WTC11 (cell line): ENCODE measurements at regions not wholly inside any gene's neighbourhood (a gene's known extent, or its start where the extent isn't known, plus 50 kb on each side); places are given as distances from the start of the nearest gene placed in this dataset.

Source experiments
- ATAC-seq: fragments of 200-7000 bp; cut with Tn5 transposase; 2 replicates; pipeline ENCODE4 v1.10.0; 2021; ENCODE audit warnings: mild to moderate bottlenecking, moderate library complexity
- CTCF ChIA-PET: fragments of 300-600 bp; sonication (Branson Sonifier 250); formaldehyde crosslinking; loops from one replicate; lab custom pipeline; 2021; ENCODE audit warnings: antibody characterized with exemption; lab: Charles Lee
- POLR2A ChIA-PET: fragments of 350-600 bp; sonication (Branson Sonifier 250); formaldehyde crosslinking; loops from one replicate; lab custom pipeline; 2021; ENCODE audit warnings: antibody characterized with exemption; lab: Charles Lee
- DNase-seq: peaks from one replicate; pipeline ENCODE4 v3.0.0; 2021; ENCODE audit warnings: low spot score
- H3K27ac Mint-ChIP-seq: 2 replicates; pipeline ENCODE4 v1.8.0; 2021; ENCODE audit warnings: mixed read lengths
- H3K27me3 Mint-ChIP-seq: 2 replicates; pipeline ENCODE4 v1.8.0; 2021; ENCODE audit warnings: low read depth, mild to moderate bottlenecking, moderate library complexity, mixed read lengths
- H3K36me3 Mint-ChIP-seq: 2 replicates; pipeline ENCODE4 v1.8.0; 2021; ENCODE audit warnings: mixed read lengths
- H3K4me1 Mint-ChIP-seq: 2 replicates; pipeline ENCODE4 v1.8.0; 2022; ENCODE audit warnings: mixed read lengths
- H3K4me3 Mint-ChIP-seq: 2 replicates; pipeline ENCODE4 v1.8.0; 2021; ENCODE audit warnings: mild to moderate bottlenecking, moderate library complexity, mixed read lengths
- H3K9me3 Mint-ChIP-seq: 2 replicates; pipeline ENCODE4 v1.8.0; 2021; ENCODE audit warnings: mixed read lengths
- ATF2 ChIP-seq: sonication (generic); formaldehyde crosslinking; IDR thresholded peaks from 2 replicates; pipeline ENCODE4 v1.8.1; 2022; ENCODE audit warnings: low read depth, missing genetic modification reagents, borderline replicate concordance
- CBFB ChIP-seq: sonication (generic); formaldehyde crosslinking; IDR thresholded peaks from 2 replicates; pipeline ENCODE4 v1.8.1; 2022; ENCODE audit warnings: mild to moderate bottlenecking, low read depth, missing genetic modification reagents
- CREM ChIP-seq: sonication (generic); formaldehyde crosslinking; IDR thresholded peaks from 2 replicates; pipeline ENCODE4 v1.8.1; 2022; ENCODE audit warnings: mild to moderate bottlenecking, missing genetic modification reagents, moderate library complexity
- E2F5 ChIP-seq: sonication (generic); formaldehyde crosslinking; IDR thresholded peaks from 2 replicates; pipeline ENCODE4 v1.8.1; 2022; ENCODE audit warnings: mild to moderate bottlenecking, moderate library complexity, missing genetic modification reagents
- FOXK1 ChIP-seq: sonication (generic); formaldehyde crosslinking; IDR thresholded peaks from 2 replicates; pipeline ENCODE4 v1.8.0; 2022; ENCODE audit warnings: mild to moderate bottlenecking, moderate library complexity, missing genetic modification reagents
- GRHL2 ChIP-seq: fragments of 250-450 bp; sonication (Bioruptor Pico); IDR thresholded peaks from 2 replicates; pipeline ENCODE4 v1.8.0; 2022; ENCODE audit warnings: mild to moderate bottlenecking, moderate library complexity; ENCODE audit not compliant: insufficient replicate concordance, severe bottlenecking
- IRF2 ChIP-seq: sonication (generic); formaldehyde crosslinking; IDR thresholded peaks from 2 replicates; pipeline ENCODE4 v1.8.0; 2022; ENCODE audit warnings: low read depth, missing genetic modification reagents, borderline replicate concordance
- MYBL2 ChIP-seq: sonication (generic); formaldehyde crosslinking; IDR thresholded peaks from 2 replicates; pipeline ENCODE4 v1.8.1; 2023; ENCODE audit warnings: mild to moderate bottlenecking, moderate library complexity, missing genetic modification reagents
- NR3C1 ChIP-seq: sonication (generic); formaldehyde crosslinking; conservative IDR thresholded peaks from 2 replicates; pipeline ENCODE4 v1.8.1; 2023; ENCODE audit warnings: low read depth, mild to moderate bottlenecking, missing genetic modification reagents
- SOX15 ChIP-seq: fragments of 250-450 bp; sonication (Bioruptor Pico); IDR thresholded peaks from 2 replicates; pipeline ENCODE4 v1.9.0; 2021; ENCODE audit warnings: mild to moderate bottlenecking
- SP1 ChIP-seq: sonication (generic); formaldehyde crosslinking; conservative IDR thresholded peaks from 2 replicates; pipeline ENCODE4 v1.8.1; 2022; ENCODE audit warnings: missing genetic modification reagents
- STAT6 ChIP-seq: sonication (generic); formaldehyde crosslinking; conservative IDR thresholded peaks from 2 replicates; pipeline ENCODE4 v1.8.1; 2023; ENCODE audit warnings: mild to moderate bottlenecking, low read depth, missing genetic modification reagents, moderate library complexity
- ZNF121 ChIP-seq: sonication (generic); formaldehyde crosslinking; IDR thresholded peaks from 2 replicates; pipeline ENCODE4 v1.8.0; 2023; ENCODE audit warnings: missing genetic modification reagents
- ZNF532 ChIP-seq: fragments of 250-450 bp; sonication (Bioruptor Pico); IDR thresholded peaks from 2 replicates; pipeline ENCODE4 v1.9.0; 2021; ENCODE audit warnings: mild to moderate bottlenecking, borderline replicate concordance
- ZSCAN18 ChIP-seq: fragments of 250-450 bp; sonication (Bioruptor Pico); IDR thresholded peaks from 2 replicates; pipeline ENCODE4 v2.1.2; 2022; ENCODE audit warnings: mild to moderate bottlenecking, moderate library complexity
- TF ChIP-seq, protein P1 (sequence below): sonication (generic); formaldehyde crosslinking; IDR thresholded peaks from 2 replicates; pipeline ENCODE4 v1.8.1; 2023; ENCODE audit warnings: mild to moderate bottlenecking, missing genetic modification reagents
- TF ChIP-seq, protein P2 (sequence below): sonication (generic); formaldehyde crosslinking; IDR thresholded peaks from 2 replicates; pipeline ENCODE4 v1.8.0; 2023; ENCODE audit warnings: missing genetic modification reagents
- TF ChIP-seq, protein P3 (sequence below): sonication (generic); formaldehyde crosslinking; IDR thresholded peaks from 2 replicates; pipeline ENCODE4 v1.8.1; 2023; ENCODE audit warnings: mild to moderate bottlenecking, missing genetic modification reagents, borderline replicate concordance
- TF ChIP-seq, protein P4 (sequence below): sonication (generic); formaldehyde crosslinking; conservative IDR thresholded peaks from 2 replicates; pipeline ENCODE4 v1.8.1; 2022; ENCODE audit warnings: mild to moderate bottlenecking, missing genetic modification reagents

GRCh38 chr9:90078988-90079421 lies 474.2 kb downstream of the GADD45G start:
- POLR2A ChIA-PET, result no interaction called here
- H3K9me3 Mint-ChIP-seq, result no peaks in the 10 kb centered on the region
- ATAC-seq (no peak), DNase-seq (no peak)
- H3K36me3 Mint-ChIP-seq, result no peaks in the 10 kb centered on the region
- CTCF ChIA-PET, result interaction anchor here (1.0 kb wide), 1 partner anchor 101 kb away, joined by 3 read pairs; no protein-coding TSS in a partner anchor
- H3K27ac Mint-ChIP-seq, result no peak overlapping the region
- no peak overlapping the region for H3K4me3 Mint-ChIP-seq
- no peaks in the 10 kb centered on the region; the same call in 1 of the 2 replicates for H3K27me3 Mint-ChIP-seq
- no peaks in the 10 kb centered on the region for H3K4me1 Mint-ChIP-seq
- TF ChIP-seq SOX15 (CRISPR knock-in tag), result no peak
- TF ChIP-seq SP1 (CRISPR knock-in tag), result no peak
- TF ChIP-seq, protein P1, sequence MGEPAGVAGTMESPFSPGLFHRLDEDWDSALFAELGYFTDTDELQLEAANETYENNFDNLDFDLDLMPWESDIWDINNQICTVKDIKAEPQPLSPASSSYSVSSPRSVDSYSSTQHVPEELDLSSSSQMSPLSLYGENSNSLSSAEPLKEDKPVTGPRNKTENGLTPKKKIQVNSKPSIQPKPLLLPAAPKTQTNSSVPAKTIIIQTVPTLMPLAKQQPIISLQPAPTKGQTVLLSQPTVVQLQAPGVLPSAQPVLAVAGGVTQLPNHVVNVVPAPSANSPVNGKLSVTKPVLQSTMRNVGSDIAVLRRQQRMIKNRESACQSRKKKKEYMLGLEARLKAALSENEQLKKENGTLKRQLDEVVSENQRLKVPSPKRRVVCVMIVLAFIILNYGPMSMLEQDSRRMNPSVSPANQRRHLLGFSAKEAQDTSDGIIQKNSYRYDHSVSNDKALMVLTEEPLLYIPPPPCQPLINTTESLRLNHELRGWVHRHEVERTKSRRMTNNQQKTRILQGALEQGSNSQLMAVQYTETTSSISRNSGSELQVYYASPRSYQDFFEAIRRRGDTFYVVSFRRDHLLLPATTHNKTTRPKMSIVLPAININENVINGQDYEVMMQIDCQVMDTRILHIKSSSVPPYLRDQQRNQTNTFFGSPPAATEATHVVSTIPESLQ (CRISPR knock-in tag), result no peak
- TF ChIP-seq ATF2, result no peak
- TF ChIP-seq, protein P2, sequence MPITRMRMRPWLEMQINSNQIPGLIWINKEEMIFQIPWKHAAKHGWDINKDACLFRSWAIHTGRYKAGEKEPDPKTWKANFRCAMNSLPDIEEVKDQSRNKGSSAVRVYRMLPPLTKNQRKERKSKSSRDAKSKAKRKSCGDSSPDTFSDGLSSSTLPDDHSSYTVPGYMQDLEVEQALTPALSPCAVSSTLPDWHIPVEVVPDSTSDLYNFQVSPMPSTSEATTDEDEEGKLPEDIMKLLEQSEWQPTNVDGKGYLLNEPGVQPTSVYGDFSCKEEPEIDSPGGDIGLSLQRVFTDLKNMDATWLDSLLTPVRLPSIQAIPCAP (CRISPR knock-in tag), result no peak
- no peak for TF ChIP-seq NR3C1
- no peak for TF ChIP-seq STAT6 (CRISPR knock-in tag)
- TF ChIP-seq CBFB (CRISPR knock-in tag), result no peak
- no peak for TF ChIP-seq ZSCAN18 (CRISPR knock-in tag)
- no peak for TF ChIP-seq FOXK1
- no peak for TF ChIP-seq GRHL2 (CRISPR knock-in tag)
- TF ChIP-seq, protein P3, sequence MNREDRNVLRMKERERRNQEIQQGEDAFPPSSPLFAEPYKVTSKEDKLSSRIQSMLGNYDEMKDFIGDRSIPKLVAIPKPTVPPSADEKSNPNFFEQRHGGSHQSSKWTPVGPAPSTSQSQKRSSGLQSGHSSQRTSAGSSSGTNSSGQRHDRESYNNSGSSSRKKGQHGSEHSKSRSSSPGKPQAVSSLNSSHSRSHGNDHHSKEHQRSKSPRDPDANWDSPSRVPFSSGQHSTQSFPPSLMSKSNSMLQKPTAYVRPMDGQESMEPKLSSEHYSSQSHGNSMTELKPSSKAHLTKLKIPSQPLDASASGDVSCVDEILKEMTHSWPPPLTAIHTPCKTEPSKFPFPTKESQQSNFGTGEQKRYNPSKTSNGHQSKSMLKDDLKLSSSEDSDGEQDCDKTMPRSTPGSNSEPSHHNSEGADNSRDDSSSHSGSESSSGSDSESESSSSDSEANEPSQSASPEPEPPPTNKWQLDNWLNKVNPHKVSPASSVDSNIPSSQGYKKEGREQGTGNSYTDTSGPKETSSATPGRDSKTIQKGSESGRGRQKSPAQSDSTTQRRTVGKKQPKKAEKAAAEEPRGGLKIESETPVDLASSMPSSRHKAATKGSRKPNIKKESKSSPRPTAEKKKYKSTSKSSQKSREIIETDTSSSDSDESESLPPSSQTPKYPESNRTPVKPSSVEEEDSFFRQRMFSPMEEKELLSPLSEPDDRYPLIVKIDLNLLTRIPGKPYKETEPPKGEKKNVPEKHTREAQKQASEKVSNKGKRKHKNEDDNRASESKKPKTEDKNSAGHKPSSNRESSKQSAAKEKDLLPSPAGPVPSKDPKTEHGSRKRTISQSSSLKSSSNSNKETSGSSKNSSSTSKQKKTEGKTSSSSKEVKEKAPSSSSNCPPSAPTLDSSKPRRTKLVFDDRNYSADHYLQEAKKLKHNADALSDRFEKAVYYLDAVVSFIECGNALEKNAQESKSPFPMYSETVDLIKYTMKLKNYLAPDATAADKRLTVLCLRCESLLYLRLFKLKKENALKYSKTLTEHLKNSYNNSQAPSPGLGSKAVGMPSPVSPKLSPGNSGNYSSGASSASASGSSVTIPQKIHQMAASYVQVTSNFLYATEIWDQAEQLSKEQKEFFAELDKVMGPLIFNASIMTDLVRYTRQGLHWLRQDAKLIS (CRISPR knock-in tag), result no peak
- no peak for TF ChIP-seq MYBL2 (CRISPR knock-in tag)
- TF ChIP-seq E2F5 (CRISPR knock-in tag), result no peak
- TF ChIP-seq ZNF532, result no peak
- no peak for TF ChIP-seq ZNF121 (CRISPR knock-in tag)
- TF ChIP-seq CREM, result no peak
- TF ChIP-seq IRF2, result no peak
- TF ChIP-seq, protein P4, sequence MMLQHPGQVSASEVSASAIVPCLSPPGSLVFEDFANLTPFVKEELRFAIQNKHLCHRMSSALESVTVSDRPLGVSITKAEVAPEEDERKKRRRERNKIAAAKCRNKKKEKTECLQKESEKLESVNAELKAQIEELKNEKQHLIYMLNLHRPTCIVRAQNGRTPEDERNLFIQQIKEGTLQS (CRISPR knock-in tag), result no peak
